Activated naive CD4-positive, alpha-beta T cell treated with anti-CD3 and anti-CD28 coated beads, Interleukin-2, amount 10 ng/mL, durations not matched to agents 7 days and 5 days (primary cell): ENCODE measurements at regions not wholly inside any gene's neighbourhood (a gene's known extent, or its start where the extent isn't known, plus 50 kb on each side); places are given as distances from the start of the nearest gene placed in this dataset.
A peak's percentile ranks its signal among the peaks of the same experiment; 100 is the strongest.

Experiments used
- CTCF ChIA-PET: fragments of 350-600 bp; sonication (Branson Sonifier 250); formaldehyde crosslinking; loops from one replicate; lab custom pipeline; 2021; ENCODE audit warnings: antibody characterized with exemption; lab: Charles Lee
- DNase-seq: peaks from one replicate; pipeline ENCODE4 v3.0.0-alpha.2; 2020
- H3K27ac Mint-ChIP-seq: one replicate; pipeline ENCODE4 v1.8.0; 2021; ENCODE audit warnings: mild to moderate bottlenecking, moderate library complexity, mixed read lengths
- H3K27me3 Mint-ChIP-seq: one replicate; pipeline ENCODE4 v1.8.0; 2021; ENCODE audit warnings: mild to moderate bottlenecking, mixed read lengths
- H3K36me3 Mint-ChIP-seq: one replicate; pipeline ENCODE4 v1.8.0; 2021; ENCODE audit warnings: mixed read lengths
- H3K4me1 Mint-ChIP-seq: one replicate; pipeline ENCODE4 v1.8.0; 2021; ENCODE audit warnings: mixed read lengths
- H3K4me3 Mint-ChIP-seq: one replicate; pipeline ENCODE4 v1.8.0; 2021; ENCODE audit warnings: mild to moderate bottlenecking, moderate library complexity, mixed read lengths
- H3K9me3 Mint-ChIP-seq: one replicate; pipeline ENCODE4 v1.8.0; 2021; ENCODE audit warnings: mixed read lengths

GRCh38 chr6:20291764-20292580 is 79.7 kb upstream of the MBOAT1 start:
- no peak overlapping the region for H3K27ac Mint-ChIP-seq
- peak; percentile 84 for DNase-seq
- H3K4me3 Mint-ChIP-seq = no peak overlapping the region
- peaks cover 12% of the 10 kb centered on the region for H3K27me3 Mint-ChIP-seq
- no peaks in the 10 kb centered on the region for H3K36me3 Mint-ChIP-seq
- no peaks in the 10 kb centered on the region for H3K9me3 Mint-ChIP-seq
- CTCF ChIA-PET = interaction anchor here (0.9 to 2.4 kb wide), 10 partner anchors 28 to 271 kb away, joined by 3 to 14 read pairs (median 4); partner anchors contain the start of gene CDKAL1
- peaks cover 31% of the 10 kb centered on the region for H3K4me1 Mint-ChIP-seq

- Mint-ChIP-seq H3K27ac (no peak overlapping the region), H3K4me3 (no peak overlapping the region), H3K36me3 (no peaks in the 10 kb centered on the region), H3K27me3 (peaks cover 12% of the 10 kb centered on the region), H3K9me3 (no peaks in the 10 kb centered on the region), H3K4me1 (peaks cover 31% of the 10 kb centered on the region)
- CTCF ChIA-PET = interaction anchor here (0.9 to 1.9 kb wide), 9 partner anchors 27 to 271 kb away, joined by 3 to 14 read pairs (median 4); no protein-coding TSS in a partner anchor
- DNase-seq = no peak
Measured at GRCh38 chr6:20292905-20293304, 80.6 kb upstream of the MBOAT1 start.

- Mint-ChIP-seq H3K27me3 (peaks cover 4% of the 10 kb centered on the region), H3K9me3 (no peaks in the 10 kb centered on the region), H3K27ac (no peak overlapping the region), H3K36me3 (no peaks in the 10 kb centered on the region), H3K4me1 (no peaks in the 10 kb centered on the region), H3K4me3 (no peak overlapping the region)
- DNase-seq = no peak
- CTCF ChIA-PET = interaction anchor here (1.0 to 1.4 kb wide), 2 partner anchors 12 to 28 kb away, joined by 3 to 5 read pairs; no protein-coding TSS in a partner anchor
Measured at GRCh38 chr6:20301256-20301655, 89.0 kb upstream of the MBOAT1 start.

- CTCF ChIA-PET = interaction anchor here (1.0 to 1.4 kb wide), 2 partner anchors 12 to 27 kb away, joined by 3 to 5 read pairs; no protein-coding TSS in a partner anchor
- H3K27ac Mint-ChIP-seq = no peak overlapping the region
- DNase-seq = no peak
Measured at GRCh38 chr6:20302168-20302567, 89.9 kb upstream of the MBOAT1 start.

GRCh38 chr6:20302702-20303251 is 90.5 kb upstream of the MBOAT1 start:
- no peak for DNase-seq
- peaks cover 4% of the 10 kb centered on the region for H3K27me3 Mint-ChIP-seq
- no peak overlapping the region for H3K4me3 Mint-ChIP-seq
- H3K36me3 Mint-ChIP-seq = no peaks in the 10 kb centered on the region
- H3K27ac Mint-ChIP-seq = no peak overlapping the region
- H3K4me1 Mint-ChIP-seq = no peaks in the 10 kb centered on the region
- no peaks in the 10 kb centered on the region for H3K9me3 Mint-ChIP-seq
- CTCF ChIA-PET = interaction anchor here (1.4 kb wide), 1 partner anchor 27 kb away, joined by 5 read pairs; no protein-coding TSS in a partner anchor

More at GRCh38 chr6:20302168-20302567, 89.9 kb upstream of the MBOAT1 start:
- Mint-ChIP-seq H3K27me3 (peaks cover 4% of the 10 kb centered on the region), H3K4me1 (no peaks in the 10 kb centered on the region), H3K36me3 (no peaks in the 10 kb centered on the region), H3K9me3 (no peaks in the 10 kb centered on the region), H3K4me3 (no peak overlapping the region)

GRCh38 chr6:20306491-20306890 is 94.2 kb upstream of the MBOAT1 start:
- Mint-ChIP-seq H3K27me3 (peaks cover 13% of the 10 kb centered on the region), H3K9me3 (peaks cover 3% of the 10 kb centered on the region), H3K36me3 (no peaks in the 10 kb centered on the region), H3K27ac (no peak overlapping the region), H3K4me1 (no peaks in the 10 kb centered on the region), H3K4me3 (no peak overlapping the region)
- CTCF ChIA-PET = no interaction called here
- no peak for DNase-seq

- Mint-ChIP-seq H3K4me3 (no peak overlapping the region), H3K27ac (no peak overlapping the region), H3K27me3 (peaks cover 13% of the 10 kb centered on the region), H3K9me3 (peaks cover 3% of the 10 kb centered on the region), H3K36me3 (no peaks in the 10 kb centered on the region), H3K4me1 (peaks cover 4% of the 10 kb centered on the region)
- DNase-seq = no peak
- CTCF ChIA-PET = no interaction called here
Measured at GRCh38 chr6:20309186-20309585, 92.5 kb upstream of the E2F3 start.

GRCh38 chr6:20310185-20310584 is 91.5 kb upstream of the E2F3 start:
- peaks cover 12% of the 10 kb centered on the region for H3K27me3 Mint-ChIP-seq
- H3K36me3 Mint-ChIP-seq = no peaks in the 10 kb centered on the region
- peaks cover 3% of the 10 kb centered on the region for H3K9me3 Mint-ChIP-seq
- CTCF ChIA-PET = no interaction called here
- DNase-seq = no peak
- no peak overlapping the region for H3K4me3 Mint-ChIP-seq
- H3K27ac Mint-ChIP-seq = no peak overlapping the region
- peaks cover 4% of the 10 kb centered on the region for H3K4me1 Mint-ChIP-seq

- Mint-ChIP-seq H3K27me3 (peaks cover 12% of the 10 kb centered on the region), H3K4me1 (peaks cover 4% of the 10 kb centered on the region), H3K27ac (no peak overlapping the region), H3K36me3 (peaks cover 2% of the 10 kb centered on the region), H3K9me3 (peaks cover 5% of the 10 kb centered on the region), H3K4me3 (no peak overlapping the region)
- CTCF ChIA-PET = interaction anchor here (1.2 kb wide), 1 partner anchor 92 kb away, joined by 5 read pairs; no protein-coding TSS in a partner anchor
- DNase-seq = no peak
Measured at GRCh38 chr6:20312606-20313005, 89.1 kb upstream of the E2F3 start.

- H3K4me3 Mint-ChIP-seq = no peak overlapping the region
- peaks cover 4% of the 10 kb centered on the region for H3K4me1 Mint-ChIP-seq
- H3K9me3 Mint-ChIP-seq = peaks cover 8% of the 10 kb centered on the region
- no peak overlapping the region for H3K27ac Mint-ChIP-seq
- peaks cover 2% of the 10 kb centered on the region for H3K36me3 Mint-ChIP-seq
- no peak for DNase-seq
- H3K27me3 Mint-ChIP-seq = peaks cover 12% of the 10 kb centered on the region
- CTCF ChIA-PET = interaction anchor here (1.2 kb wide), 1 partner anchor 91 kb away, joined by 5 read pairs; no protein-coding TSS in a partner anchor
Measured at GRCh38 chr6:20313051-20313450, 88.6 kb upstream of the E2F3 start.

- H3K9me3 Mint-ChIP-seq = peaks cover 13% of the 10 kb centered on the region
- H3K4me3 Mint-ChIP-seq = no peak overlapping the region
- CTCF ChIA-PET = interaction anchor here (0.8 to 1.6 kb wide), 3 partner anchors 90 to 217 kb away, joined by 3 to 5 read pairs (median 4); no protein-coding TSS in a partner anchor
- no peak for DNase-seq
- H3K36me3 Mint-ChIP-seq = peaks cover 7% of the 10 kb centered on the region
- H3K27me3 Mint-ChIP-seq = peaks cover 4% of the 10 kb centered on the region
- H3K4me1 Mint-ChIP-seq = peaks cover 7% of the 10 kb centered on the region
- H3K27ac Mint-ChIP-seq = no peak overlapping the region
Measured at GRCh38 chr6:20313960-20314530, 87.6 kb upstream of the E2F3 start.

GRCh38 chr6:20314866-20315845 is 86.5 kb upstream of the E2F3 start:
- H3K27ac Mint-ChIP-seq = no peak overlapping the region
- no peak overlapping the region for H3K4me3 Mint-ChIP-seq
- H3K4me1 Mint-ChIP-seq = peaks cover 17% of the 10 kb centered on the region
- CTCF ChIA-PET = interaction anchor here (0.8 to 1.6 kb wide), 2 partner anchors 95 to 216 kb away, joined by 3 to 4 read pairs; no protein-coding TSS in a partner anchor
- peaks cover 4% of the 10 kb centered on the region for H3K27me3 Mint-ChIP-seq
- H3K9me3 Mint-ChIP-seq = peaks cover 15% of the 10 kb centered on the region
- H3K36me3 Mint-ChIP-seq = peaks cover 10% of the 10 kb centered on the region
- no peak for DNase-seq

GRCh38 chr6:20317430-20317829 is 84.2 kb upstream of the E2F3 start:
- Mint-ChIP-seq H3K4me3 (no peak overlapping the region), H3K4me1 (peaks cover 24% of the 10 kb centered on the region), H3K36me3 (peaks cover 10% of the 10 kb centered on the region), H3K27ac (no peak overlapping the region), H3K27me3 (peaks cover 5% of the 10 kb centered on the region), H3K9me3 (peaks cover 17% of the 10 kb centered on the region)
- CTCF ChIA-PET = interaction anchor here (0.6 kb wide), 1 partner anchor 87 kb away, joined by 3 read pairs; no protein-coding TSS in a partner anchor
- DNase-seq = no peak
